Dermis blood vessel endothelial cell (primary cell): ENCODE measurements at regions not wholly inside any gene's neighbourhood (a gene's known extent, or its start where the extent isn't known, plus 50 kb on each side); places are given as distances from the start of the nearest gene placed in this dataset.
"Not testable (repeated sequence)": the region's sequence is repeated elsewhere in the genome, so short reads cannot be mapped to it uniquely, and the experiment has no call there.

Experiments
- DNase-seq: peaks from one replicate; pipeline ENCODE4 v3.0.0; 2010

DNA sequence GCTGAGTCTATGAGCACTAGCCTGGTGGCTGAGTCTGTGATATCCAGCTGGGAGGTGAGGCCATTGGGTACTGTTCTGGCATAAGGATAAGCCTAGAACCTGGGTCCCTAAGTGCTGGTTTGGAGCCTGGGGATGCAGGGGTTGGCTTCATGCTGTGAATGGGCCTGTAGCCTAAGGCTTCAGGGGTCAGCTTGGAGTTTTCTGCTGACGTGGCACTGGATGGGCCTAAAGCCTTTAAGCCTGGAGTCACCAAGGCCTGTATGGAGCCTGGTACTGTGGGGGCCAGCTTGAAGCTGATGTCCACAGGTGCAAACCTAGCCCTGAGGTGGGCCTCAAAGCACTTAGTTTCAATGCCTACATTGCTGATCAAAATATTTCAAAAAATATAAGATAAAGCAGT, 979.6 kb upstream of the POU3F4 start:
- DNase-seq: no peak

- DNase-seq: no peak
These were observed 973.9 kb upstream of the POU3F4 start for GRCh38 chrX:82534086-82534597.

DNA sequence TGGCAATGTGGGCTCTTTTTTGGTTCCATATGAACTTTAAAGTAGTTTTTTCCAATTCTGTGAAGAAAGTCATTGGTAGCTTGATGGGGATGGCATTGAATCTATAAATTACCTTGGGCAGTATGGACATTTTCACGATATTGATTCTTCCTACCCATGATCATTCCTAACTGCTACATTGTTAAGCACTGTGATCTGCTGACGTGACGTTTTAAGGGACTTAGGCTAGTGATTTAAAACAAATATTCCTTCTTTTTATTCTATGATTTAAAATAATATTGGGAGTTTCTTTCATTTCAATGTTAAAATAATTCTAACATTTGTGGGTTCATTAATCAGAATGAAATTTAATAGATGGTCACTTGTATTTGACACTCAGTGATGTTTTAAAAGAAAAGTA, 970.9 kb upstream of the POU3F4 start:
- DNase-seq: not testable (repeated sequence)

GRCh38 chrX:82541822-82542221, 966.3 kb upstream of the POU3F4 start:
- DNase-seq: no peak

DNA sequence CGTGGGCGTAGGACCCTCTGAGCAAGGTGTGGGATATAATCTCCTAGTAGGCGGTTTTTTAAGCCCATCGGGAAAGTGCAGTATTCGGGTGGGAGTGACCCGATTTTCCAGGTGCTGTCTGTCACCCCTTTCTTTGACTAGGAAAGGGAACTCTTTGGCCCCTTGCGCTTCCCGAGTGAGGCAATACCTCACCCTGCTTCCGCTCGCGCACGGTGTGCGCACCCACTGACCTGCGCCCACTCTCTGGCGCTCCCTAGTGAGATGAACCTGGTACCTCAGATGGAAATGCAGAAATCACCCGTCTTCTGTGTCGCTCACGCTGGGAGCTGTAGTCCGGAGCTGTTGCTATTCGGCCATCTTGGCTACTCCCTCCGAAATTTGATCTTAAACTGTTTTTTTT, 955.9 kb upstream of the POU3F4 start:
- not testable (repeated sequence) for DNase-seq

DNA sequence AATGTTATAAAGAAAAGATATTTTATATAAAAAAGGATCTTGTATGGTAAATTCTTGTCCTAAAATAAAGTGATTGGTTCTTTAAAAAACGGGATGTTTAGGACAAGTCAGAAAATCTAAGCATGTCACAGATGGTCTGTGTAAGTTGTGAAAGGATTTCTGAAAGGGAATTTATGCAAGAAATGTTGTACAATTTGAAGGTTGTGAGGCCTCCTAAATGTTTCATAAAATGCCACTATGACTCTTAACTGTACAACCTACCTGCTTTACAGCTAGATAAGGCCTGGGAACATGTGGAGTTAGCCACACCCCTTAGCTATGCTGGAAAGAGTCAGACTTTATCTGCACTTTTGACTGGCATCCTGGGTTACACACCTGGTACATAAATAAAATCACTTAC, 951.5 kb upstream of the POU3F4 start:
- no peak for DNase-seq

DNA sequence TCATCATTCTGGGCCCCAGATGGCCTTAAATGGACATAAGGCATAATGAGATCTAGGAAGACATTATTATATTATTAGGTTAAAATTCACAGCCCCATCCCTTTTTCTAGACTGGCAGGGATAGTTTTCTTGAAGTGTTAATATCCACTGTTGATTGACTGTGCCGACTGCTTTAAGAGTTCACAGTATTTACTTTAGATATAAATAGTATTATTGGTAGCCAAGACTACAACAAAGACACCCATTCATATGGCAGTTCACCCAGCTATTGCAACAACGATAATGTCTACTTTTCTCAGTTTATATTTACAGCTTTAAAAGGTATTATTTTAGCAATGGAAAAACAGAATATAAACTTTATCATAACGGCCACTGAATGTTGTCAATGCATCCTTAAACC, 922.2 kb upstream of the POU3F4 start:
- no peak for DNase-seq

GRCh38 chrX:82589410-82589809, 918.7 kb upstream of the POU3F4 start:
- no peak for DNase-seq

- DNase-seq: no peak
These were observed 916.7 kb upstream of the POU3F4 start for GRCh38 chrX:82591421-82591820.

DNA sequence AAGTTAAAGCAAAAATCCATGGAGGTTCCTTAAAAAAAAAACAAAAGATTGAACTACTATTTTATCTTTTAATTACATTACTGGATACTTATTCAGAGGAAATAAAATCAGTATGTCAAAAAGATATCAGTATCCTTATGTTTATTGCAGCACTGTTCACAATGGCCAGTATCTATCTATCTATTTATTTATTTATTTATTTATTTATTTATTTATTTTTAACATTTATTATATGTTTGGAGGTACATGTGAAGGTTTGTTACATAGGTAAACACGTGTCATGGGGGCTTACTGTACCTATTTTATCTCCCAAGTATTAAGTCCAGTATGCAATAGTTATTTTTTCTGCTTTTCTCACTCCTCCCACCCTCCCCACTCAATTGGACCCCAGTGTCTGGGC, 881.1 kb upstream of the POU3F4 start:
- DNase-seq: no peak

GRCh38 chrX:82627568-82627967, 880.5 kb upstream of the POU3F4 start:
- no peak for DNase-seq

GRCh38 chrX:82648062-82648461, 860.0 kb upstream of the POU3F4 start:
- DNase-seq: peak; percentile 0

- DNase-seq: no peak
These were observed 858.4 kb upstream of the POU3F4 start for GRCh38 chrX:82649645-82650044.

DNA sequence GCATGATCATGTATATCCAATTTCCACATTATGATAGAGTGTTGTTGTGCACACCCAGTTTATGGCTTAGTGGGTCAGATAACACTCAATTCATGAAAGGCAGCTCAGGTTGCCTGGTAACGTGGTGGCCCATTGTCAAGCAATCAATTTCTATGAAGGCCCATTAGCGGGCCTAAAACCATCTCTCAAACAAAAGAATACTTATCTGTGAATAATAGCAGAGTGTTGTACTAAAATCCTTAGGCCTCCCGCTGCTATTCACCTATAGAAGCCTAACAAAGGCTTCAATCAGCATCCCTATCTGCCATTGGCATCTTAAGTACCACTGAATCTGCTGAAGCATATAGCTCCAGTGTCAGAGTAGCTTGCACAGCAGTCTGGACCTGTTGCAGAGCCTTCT, 849.6 kb upstream of the POU3F4 start:
- no peak for DNase-seq

- no peak for DNase-seq
These were observed 841.7 kb upstream of the POU3F4 start for GRCh38 chrX:82666355-82666754.

GRCh38 chrX:82675104-82675503, 833.0 kb upstream of the POU3F4 start:
- no peak for DNase-seq

- peak; percentile 3 for DNase-seq
These were observed 831.7 kb upstream of the POU3F4 start for GRCh38 chrX:82676386-82676785.

DNA sequence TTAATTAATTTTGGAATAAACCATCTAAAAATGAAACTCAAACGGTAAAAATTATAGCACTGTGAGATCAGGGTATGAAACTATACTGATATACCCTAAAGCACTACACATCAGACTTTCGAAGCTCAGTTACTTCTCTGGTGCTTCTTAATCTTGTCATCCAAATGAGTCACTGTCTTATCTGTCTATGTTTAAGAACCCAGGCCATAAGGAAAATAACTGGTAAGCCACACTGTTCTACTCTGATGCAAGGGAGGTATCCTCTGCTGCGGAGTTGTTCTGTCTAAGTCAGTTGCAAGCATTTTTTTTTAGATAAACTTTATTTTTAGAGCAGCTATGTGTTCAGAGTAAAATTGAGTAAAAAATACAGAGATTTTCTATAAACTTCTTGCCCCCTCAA, 830.8 kb upstream of the POU3F4 start:
- DNase-seq: no peak

- DNase-seq: no peak
These were observed 815.1 kb upstream of the POU3F4 start for GRCh38 chrX:82692991-82693390.

- DNase-seq: no peak
These were observed 813.0 kb upstream of the POU3F4 start for GRCh38 chrX:82695066-82695465.

GRCh38 chrX:82703551-82703950, 804.5 kb upstream of the POU3F4 start:
- DNase-seq: no peak

- no peak for DNase-seq
These were observed 796.6 kb upstream of the POU3F4 start for GRCh38 chrX:82711457-82711856.

- DNase-seq: no peak
These were observed 786.2 kb upstream of the POU3F4 start for GRCh38 chrX:82721891-82722290.

GRCh38 chrX:82723806-82724205, 784.3 kb upstream of the POU3F4 start:
- DNase-seq: no peak

- DNase-seq: not testable (repeated sequence)
These were observed 780.7 kb upstream of the POU3F4 start for GRCh38 chrX:82727436-82727835.

- DNase-seq: no peak
These were observed 775.2 kb upstream of the POU3F4 start for GRCh38 chrX:82732861-82733260.
